ENCODE measurements at regions not wholly inside any gene's neighbourhood (a gene's known extent, or its start where the extent isn't known, plus 50 kb on each side); places are given as distances from the start of the nearest gene placed in this dataset.

- intact Hi-C loops (cut with DNase I), result no loop called here
- DNase-seq (ENCODE audit: extremely low spot score in 2 of 2), result no peak
- H3K4me3 ChIP-seq, result no peak overlapping the region
- no peak for TF ChIP-seq POLR2AphosphoS5 (IDR thresholded peaks at IDR 0.05; ENCODE audit: insufficient read depth in 1 of 2, low read depth in 1 of 2)
- TF ChIP-seq CTCF (IDR thresholded peaks at IDR 0.05), result no peak
- no peak for TF ChIP-seq POLR2A (IDR thresholded peaks at IDR 0.05)
- no peaks in the 10 kb centered on the region for H3K27me3 ChIP-seq
- peak overlapping the region; percentile 51 for H3K27ac ChIP-seq
- no peaks in the 10 kb centered on the region for H3K9me3 ChIP-seq
- H3K36me3 ChIP-seq, result no peaks in the 10 kb centered on the region
- H3K4me1 ChIP-seq, result no peaks in the 10 kb centered on the region
These were observed 184.8 kb downstream of the NR4A2 start for GRCh38 chr2:156147594-156148330.

GRCh38 chr2:156145976-156146375, 186.5 kb downstream of the NR4A2 start:
- no peaks in the 10 kb centered on the region for H3K27me3 ChIP-seq
- no peaks in the 10 kb centered on the region for H3K9me3 ChIP-seq
- no peaks in the 10 kb centered on the region for H3K4me1 ChIP-seq
- no peak for DNase-seq (ENCODE audit: extremely low spot score in 2 of 2)
- H3K27ac ChIP-seq, result no peak overlapping the region
- intact Hi-C loops (cut with DNase I), result no loop called here
- no peak for TF ChIP-seq POLR2A (IDR thresholded peaks at IDR 0.05)
- no peak for TF ChIP-seq POLR2AphosphoS5 (IDR thresholded peaks at IDR 0.05; ENCODE audit: insufficient read depth in 1 of 2, low read depth in 1 of 2)
- TF ChIP-seq CTCF (IDR thresholded peaks at IDR 0.05), result no peak
- no peaks in the 10 kb centered on the region for H3K36me3 ChIP-seq
- H3K4me3 ChIP-seq, result no peak overlapping the region

- Histone ChIP-seq H3K36me3 (no peaks in the 10 kb centered on the region), H3K4me1 (no peaks in the 10 kb centered on the region), H3K4me3 (no peak overlapping the region), H3K9me3 (no peaks in the 10 kb centered on the region), H3K27ac (no peak overlapping the region), H3K27me3 (no peaks in the 10 kb centered on the region)
- DNase-seq (ENCODE audit: extremely low spot score in 2 of 2), result no peak
- intact Hi-C loops (cut with DNase I), result no loop called here
- no peak for TF ChIP-seq POLR2AphosphoS5 (IDR thresholded peaks at IDR 0.05; ENCODE audit: insufficient read depth in 1 of 2, low read depth in 1 of 2)
These were observed 187.1 kb downstream of the NR4A2 start for GRCh38 chr2:156145469-156145868.

GRCh38 chr2:156136566-156136965, 196.0 kb downstream of the NR4A2 start:
- Histone ChIP-seq H3K9me3 (no peaks in the 10 kb centered on the region), H3K4me1 (no peaks in the 10 kb centered on the region), H3K27ac (no peak overlapping the region), H3K27me3 (no peaks in the 10 kb centered on the region), H3K4me3 (no peak overlapping the region), H3K36me3 (no peaks in the 10 kb centered on the region)
- no peak for TF ChIP-seq POLR2A (IDR thresholded peaks at IDR 0.05)
- no peak for TF ChIP-seq CTCF (IDR thresholded peaks at IDR 0.05)
- no peak for TF ChIP-seq POLR2AphosphoS5 (IDR thresholded peaks at IDR 0.05; ENCODE audit: insufficient read depth in 1 of 2, low read depth in 1 of 2)
- intact Hi-C loops (cut with DNase I), result no loop called here
- no peak for DNase-seq (ENCODE audit: extremely low spot score in 2 of 2)

- no peak overlapping the region for H3K27ac ChIP-seq
- no peaks in the 10 kb centered on the region for H3K9me3 ChIP-seq
- no peak overlapping the region for H3K4me3 ChIP-seq
- no peaks in the 10 kb centered on the region for H3K27me3 ChIP-seq
- TF ChIP-seq CTCF (IDR thresholded peaks at IDR 0.05) (no peak), POLR2AphosphoS5 (IDR thresholded peaks at IDR 0.05; ENCODE audit: insufficient read depth in 1 of 2, low read depth in 1 of 2) (no peak), POLR2A (IDR thresholded peaks at IDR 0.05) (no peak)
- intact Hi-C loops (cut with DNase I), result no loop called here
- H3K4me1 ChIP-seq, result no peaks in the 10 kb centered on the region
- H3K36me3 ChIP-seq, result no peaks in the 10 kb centered on the region
- no peak for DNase-seq (ENCODE audit: extremely low spot score in 2 of 2)
These were observed 197.6 kb downstream of the NR4A2 start for GRCh38 chr2:156134887-156135286.
